ENCODE measurements at regions not wholly inside any gene's neighbourhood (a gene's known extent, or its start where the extent isn't known, plus 50 kb on each side); places are given as distances from the start of the nearest gene placed in this dataset.
"Not testable (repeated sequence)": the region's sequence is repeated elsewhere in the genome, so short reads cannot be mapped to it uniquely, and the experiment has no call there.

- no peak overlapping the region for H3K4me3 ChIP-seq (replicated peaks; ENCODE audit: insufficient read depth, low read length)
- H3K27me3 ChIP-seq (ENCODE audit: insufficient read depth, poor library complexity, severe bottlenecking), result no peaks in the 10 kb centered on the region
- H3K27ac ChIP-seq (replicated peaks), result no peak overlapping the region
- DNase-seq (ENCODE audit: low read depth in 1 of 2, low spot score in 1 of 2), result no peak
- TF ChIP-seq REST (IDR thresholded peaks at IDR 0.05; ENCODE audit: insufficient replicate concordance, low read depth), result no peak
- TF ChIP-seq GABPA (IDR thresholded peaks at IDR 0.05; ENCODE audit: low read depth), result no peak
- no peak for TF ChIP-seq SPI1 (IDR thresholded peaks at IDR 0.05; ENCODE audit: borderline replicate concordance, low read depth)
- no peak for TF ChIP-seq CTCF (IDR thresholded peaks at IDR 0.05; ENCODE audit: insufficient read depth, low read length)
- TF ChIP-seq POLR2AphosphoS5 (IDR thresholded peaks at IDR 0.05; ENCODE audit: low read depth), result no peak
Measured at GRCh38 chr5:25415970-25416369, 771.2 kb upstream of the CDH10 start.

- no peak overlapping the region for H3K27ac ChIP-seq (replicated peaks)
- TF ChIP-seq GABPA (IDR thresholded peaks at IDR 0.05; ENCODE audit: low read depth), result no peak
- TF ChIP-seq POLR2AphosphoS5 (IDR thresholded peaks at IDR 0.05; ENCODE audit: low read depth), result no peak
- no peak for TF ChIP-seq CTCF (IDR thresholded peaks at IDR 0.05; ENCODE audit: insufficient read depth, low read length)
- TF ChIP-seq SPI1 (IDR thresholded peaks at IDR 0.05; ENCODE audit: borderline replicate concordance, low read depth), result no peak
- TF ChIP-seq REST (IDR thresholded peaks at IDR 0.05; ENCODE audit: insufficient replicate concordance, low read depth), result no peak
- H3K4me3 ChIP-seq (replicated peaks; ENCODE audit: insufficient read depth, low read length), result no peak overlapping the region
- no peaks in the 10 kb centered on the region for H3K27me3 ChIP-seq (ENCODE audit: insufficient read depth, poor library complexity, severe bottlenecking)
- no peak for DNase-seq (ENCODE audit: low read depth in 1 of 2, low spot score in 1 of 2)
Measured at GRCh38 chr5:25414742-25415141, 770.0 kb upstream of the CDH10 start.

- no peak overlapping the region for H3K27ac ChIP-seq (replicated peaks)
- no peaks in the 10 kb centered on the region for H3K27me3 ChIP-seq (ENCODE audit: insufficient read depth, poor library complexity, severe bottlenecking)
- TF ChIP-seq SPI1 (IDR thresholded peaks at IDR 0.05; ENCODE audit: borderline replicate concordance, low read depth) (no peak), GABPA (IDR thresholded peaks at IDR 0.05; ENCODE audit: low read depth) (no peak), POLR2AphosphoS5 (IDR thresholded peaks at IDR 0.05; ENCODE audit: low read depth) (no peak), REST (IDR thresholded peaks at IDR 0.05; ENCODE audit: insufficient replicate concordance, low read depth) (no peak), CTCF (IDR thresholded peaks at IDR 0.05; ENCODE audit: insufficient read depth, low read length) (no peak)
- no peak overlapping the region for H3K4me3 ChIP-seq (replicated peaks; ENCODE audit: insufficient read depth, low read length)
- no peak for DNase-seq (ENCODE audit: low read depth in 1 of 2, low spot score in 1 of 2)
Measured at GRCh38 chr5:25412116-25412661, 767.4 kb upstream of the CDH10 start.

GRCh38 chr5:25407365-25407764 lies 762.6 kb upstream of the CDH10 start:
- H3K4me3 ChIP-seq (replicated peaks; ENCODE audit: insufficient read depth, low read length); H3K27me3 ChIP-seq (ENCODE audit: insufficient read depth, poor library complexity, severe bottlenecking); DNase-seq (ENCODE audit: low read depth in 1 of 2, low spot score in 1 of 2); H3K27ac ChIP-seq (replicated peaks): not testable (repeated sequence)

Measured in HL-60 (cell line).